Endothelial cell of umbilical vein (primary cell): ENCODE measurements at regions not wholly inside any gene's neighbourhood (a gene's known extent, or its start where the extent isn't known, plus 50 kb on each side); places are given as distances from the start of the nearest gene placed in this dataset.

Source experiments
- CTCF ChIP-seq, 2 donors: IDR thresholded peaks; 1 replicate in 1 of 2; 2 replicates in 1 of 2; pipeline ENCODE4 v1.5.1; 2011; ENCODE audit warnings: low read length in 2 of 2, mild to moderate bottlenecking in 2 of 2, moderate library complexity in 2 of 2, control low read depth in 1 of 2, inconsistent platforms in 1 of 2, low read depth in 1 of 2; ENCODE audit not compliant: insufficient read depth in 1 of 2; ENCODE audit errors: extremely low read depth in 1 of 2
- EZH2 ChIP-seq: IDR thresholded peaks from 2 replicates; pipeline ENCODE4 v1.6.1; 2012; ENCODE audit warnings: borderline replicate concordance, low read depth, mild to moderate bottlenecking, moderate library complexity, low read length, inconsistent platforms; ENCODE audit not compliant: severe bottlenecking
- FOS ChIP-seq: IDR thresholded peaks from 2 replicates; pipeline ENCODE4 v1.6.1; 2011; ENCODE audit warnings: mild to moderate bottlenecking, low read length, moderate library complexity, borderline replicate concordance; ENCODE audit not compliant: insufficient read depth
- GATA2 ChIP-seq: IDR thresholded peaks from 2 replicates; pipeline ENCODE4 v1.7.0; 2011; ENCODE audit warnings: low read depth, mild to moderate bottlenecking, moderate library complexity, mixed read lengths, low read length; ENCODE audit not compliant: insufficient read length, insufficient read depth
- MAX ChIP-seq: IDR thresholded peaks from 2 replicates; pipeline ENCODE4 v1.6.1; 2011; ENCODE audit not compliant: insufficient read depth, insufficient read length
- MYC ChIP-seq: IDR thresholded peaks from one replicate; pipeline ENCODE4 v1.6.1; 2011; ENCODE audit warnings: mild to moderate bottlenecking, low read depth, low read length
- POLR2A ChIP-seq: IDR thresholded peaks from 2 replicates; pipeline ENCODE4 v1.6.1; 2012; ENCODE audit warnings: low read depth, mild to moderate bottlenecking, control low read depth, low read length
- POLR2AphosphoS5 ChIP-seq: IDR thresholded peaks from 2 replicates; pipeline ENCODE4 v1.6.1; 2012; ENCODE audit warnings: low read depth, mild to moderate bottlenecking, control low read depth, low read length, moderate library complexity; ENCODE audit not compliant: insufficient read depth

- TF ChIP-seq CTCF (IDR thresholded peaks at IDR 0.05; ENCODE audit: extremely low read depth in 1 of 2, insufficient read depth in 1 of 2, low read depth in 1 of 2, low read length in 2 of 2) (no peak), POLR2AphosphoS5 (no peak), POLR2A (no peak), GATA2 (no peak), EZH2 (no peak), MAX (no peak), FOS (no peak), MYC (no peak)
These were observed 529.2 kb upstream of the JARID2 start for GRCh38 chr6:14716499-14717146.
